ENCODE measurements at regions not wholly inside any gene's neighbourhood (a gene's known extent, or its start where the extent isn't known, plus 50 kb on each side); places are given as distances from the start of the nearest gene placed in this dataset.

- Histone ChIP-seq H2AK5ac (ENCODE audit: low read depth, low read length) (no peak overlapping the region), H3K56ac (ENCODE audit: extremely low read depth, insufficient read depth, low read length) (no peak overlapping the region), H3K4ac (ENCODE audit: low read depth, low read length) (no peak overlapping the region), H3K9ac (ENCODE audit: low read depth, low read length) (no peak overlapping the region), H4K20me1 (ENCODE audit: insufficient read depth, low read length) (no peaks in the 10 kb centered on the region), H2AK9ac (replicated peaks; ENCODE audit: low read depth, low read length, poor library complexity) (no peak overlapping the region), H3K4me2 (ENCODE audit: low read depth, low read length) (peak overlapping the region; percentile 47; the same call in 1 of the 2 replicates), H4K8ac (ENCODE audit: low read depth in 2 of 2, low read length in 2 of 2) (no peak overlapping the region), H4K5ac (ENCODE audit: low read depth, low read length) (no peak overlapping the region), H2BK5ac (ENCODE audit: low read depth, low read length, poor library complexity, severe bottlenecking) (no peak overlapping the region), H3K4me3 (ENCODE audit: insufficient read depth, low read depth, low read length) (no peak overlapping the region), H2BK20ac (ENCODE audit: low read depth, low read length) (no peak overlapping the region), H3K23ac (ENCODE audit: low read depth, low read length) (no peak overlapping the region), H3K79me1 (ENCODE audit: low read depth in 1 of 2, low read length in 2 of 2) (no peaks in the 10 kb centered on the region), H2AFZ (replicated peaks; ENCODE audit: low read length, poor library complexity) (no peak overlapping the region), H2BK120ac (ENCODE audit: low read depth, low read length) (no peak overlapping the region), H3K27me3 (ENCODE audit: control insufficient read depth, insufficient read depth, low read length) (no peaks in the 10 kb centered on the region), H3K36me3 (ENCODE audit: control insufficient read depth, insufficient read depth, low read length) (no peaks in the 10 kb centered on the region), H3K14ac (replicated peaks; ENCODE audit: low read depth, low read length) (no peak overlapping the region), H3K4me1 (ENCODE audit: control insufficient read depth, insufficient read depth, low read length) (peaks cover 2% of the 10 kb centered on the region; the same call in 1 of the 2 replicates), H2BK15ac (ENCODE audit: low read depth, low read length) (no peak overlapping the region), H3K9me3 (ENCODE audit: control insufficient read depth, insufficient read depth, low read length) (no peaks in the 10 kb centered on the region), H3K9me1 (ENCODE audit: insufficient read depth, low read length) (no peaks in the 10 kb centered on the region), H4K91ac (ENCODE audit: insufficient read depth, low read depth, low read length) (no peak overlapping the region), H3K18ac (ENCODE audit: low read depth, low read length) (no peak overlapping the region), H3K27ac (ENCODE audit: insufficient read depth, low read length) (peak overlapping the region; percentile 38; the same call in 1 of the 2 replicates)
- POLR2A ChIA-PET (ENCODE audit: unreplicated experiment), result no interaction called here
- dilution Hi-C loops (cut with HindIII; ENCODE audit: low sequenced_read_pairs, unreplicated experiment) (no loop called here), in situ Hi-C loops (cut with MboI; ENCODE audit: low sequenced_read_pairs) (no loop called here), intact Hi-C loops (cut with micrococcal nuclease) (no loop called here)
- WGBS, 2 experiments (ENCODE audit: extremely low coverage in 2 of 2, insufficient read length in 1 of 2), result 88% methylated on average over 3 of the region's 7 CpGs; no CpG with 5 or more reads in 1 of the 2 experiments
- BruUV-seq (replicated peaks), result no TSS peak
- DNase-seq (peak; percentile 1), ATAC-seq (ENCODE audit: low read depth) (peak; percentile 74)
- TF ChIP-seq MXI1 (IDR thresholded peaks at IDR 0.05; ENCODE audit: borderline replicate concordance, low read depth, low read length) (no peak), MAZ (IDR thresholded peaks at IDR 0.05; ENCODE audit: borderline replicate concordance, low read depth, low read length) (no peak), RAD21 (IDR thresholded peaks at IDR 0.05; ENCODE audit: low read length) (no peak), CEBPB (IDR thresholded peaks at IDR 0.05; ENCODE audit: low read depth, low read length) (no peak), USF2 (IDR thresholded peaks at IDR 0.05; ENCODE audit: low read depth, low read length) (no peak), BHLHE40 (IDR thresholded peaks at IDR 0.05; ENCODE audit: low read depth, low read length) (no peak), CHD1 (IDR thresholded peaks at IDR 0.05; ENCODE audit: low read depth, low read length) (no peak), SMC3 (IDR thresholded peaks at IDR 0.05; ENCODE audit: low read depth, low read length) (no peak), POLR2A (IDR thresholded peaks at IDR 0.05; ENCODE audit: low read depth, low read length) (no peak), NFE2L2 (IDR thresholded peaks at IDR 0.05; ENCODE audit: low read depth, low read length) (no peak)
- CTCF ChIA-PET, result no interaction called here
These were observed 66.4 kb upstream of the JAZF1 start for GRCh38 chr7:28246921-28247461.

Data from IMR-90 (cell line).